GM12878 (cell line): ENCODE measurements at regions not wholly inside any gene's neighbourhood (a gene's known extent, or its start where the extent isn't known, plus 50 kb on each side); places are given as distances from the start of the nearest gene placed in this dataset.

ENCODE experiments used
- ATAC-seq: fragments of 200-7000 bp; cut with Tn5 transposase; 3 replicates; pipeline ENCODE4 v1.9.1; 2020; ENCODE audit warnings: mild to moderate bottlenecking, moderate library complexity
- BruUV-seq: library from RNA; stranded (reverse); fragments of 400-500 nt; replicated peaks from 2 replicates; lab custom pipeline; 2021; lab: Mats Ljungman, UMichigan
- CTCF ChIA-PET: fragments of 300-600 bp; sonication (Branson Sonifier 250); formaldehyde crosslinking; extraction: SDS; loops from one replicate; lab custom pipeline; 2021; ENCODE audit warnings: inconsistent platforms; lab: Yijun Ruan, JAX
- POLR2A ChIA-PET: fragments of 350-600 bp; formaldehyde crosslinking; extraction: SDS; loops from one replicate; lab custom pipeline; 2021; ENCODE audit warnings: inconsistent platforms; lab: Charles Lee
- RAD21 ChIA-PET: fragments of 300-600 bp; sonication (Branson Sonifier 250); formaldehyde crosslinking; loops from one replicate; lab custom pipeline; 2023; ENCODE audit warnings: antibody characterized with exemption; ENCODE audit not compliant: unreplicated experiment; lab: Charles Lee
- SMC1A ChIA-PET: fragments of 300-600 bp; sonication (Branson Sonifier 250); formaldehyde crosslinking; loops from one replicate; lab custom pipeline; 2023; ENCODE audit not compliant: unreplicated experiment, uncharacterized antibody; lab: Charles Lee
- DNase-seq: peaks from one replicate; pipeline ENCODE4 v3.0.0-alpha.2; 2011; ENCODE audit warnings: low read depth, low spot score
- FAIRE-seq: peaks from 3 replicates; lab custom pipeline; 2011; peaks lifted over from hg19 to GRCh38; lab: Jason Lieb, UNC
- H2AFZ ChIP-seq: 2 replicates; pipeline ENCODE4 v1.6.0; 2011; ENCODE audit warnings: low read depth, low read length, control low read depth; ENCODE audit not compliant: control insufficient read depth
- H3K27ac ChIP-seq: 2 replicates; pipeline ENCODE4 v1.5.1; 2011; ENCODE audit warnings: control low read depth; ENCODE audit not compliant: control insufficient read depth, insufficient read depth
- H3K27me3 ChIP-seq, 2 experiments: replicated peaks in 1 of 2; 2 replicates each; pipeline versions ENCODE4 v1.6.0 to v1.6.1; 2011; ENCODE audit warnings: low read length in 1 of 2; ENCODE audit not compliant: control insufficient read depth in 2 of 2, insufficient read depth in 2 of 2
- H3K36me3 ChIP-seq, 2 experiments: 2 replicates each; pipeline ENCODE4 v1.5.1; 2011; ENCODE audit warnings: low read length in 1 of 2; ENCODE audit not compliant: control insufficient read depth in 2 of 2, insufficient read depth in 2 of 2
- H3K4me1 ChIP-seq: 2 replicates; pipeline ENCODE4 v1.6.1; 2011; ENCODE audit warnings: mild to moderate bottlenecking, low read length, moderate library complexity, mixed read lengths; ENCODE audit not compliant: control insufficient read depth, insufficient read depth
- H3K4me2 ChIP-seq: 2 replicates; pipeline ENCODE4 v1.6.0; 2011; ENCODE audit warnings: control low read depth; ENCODE audit not compliant: control insufficient read depth, insufficient read depth
- H3K4me3 ChIP-seq: fragments of 200-600 bp; sonication (generic); 2 replicates; pipeline ENCODE4 v1.5.1; 2016
- H3K79me2 ChIP-seq: 2 replicates; pipeline ENCODE4 v1.6.0; 2011; ENCODE audit warnings: low read length; ENCODE audit not compliant: control insufficient read depth, insufficient read depth
- H3K9ac ChIP-seq: 2 replicates; pipeline ENCODE4 v1.8.0; 2011; ENCODE audit warnings: low read length, control low read depth, mixed read lengths; ENCODE audit not compliant: control insufficient read depth, insufficient read depth
- H3K9me3 ChIP-seq: replicated peaks from 3 replicates; pipeline ENCODE4 v1.5.1; 2011; ENCODE audit warnings: mild to moderate bottlenecking, low read length; ENCODE audit not compliant: control insufficient read depth, insufficient read depth
- H4K20me1 ChIP-seq: 2 replicates; pipeline ENCODE4 v1.6.0; 2011; ENCODE audit not compliant: control insufficient read depth, insufficient read depth
- ASH2L ChIP-seq: fragments of 300-600, 200-600 bp; sonication (generic); IDR thresholded peaks from 2 replicates; pipeline ENCODE4 v1.6.1; 2017; ENCODE audit warnings: low read depth, mild to moderate bottlenecking, borderline replicate concordance
- CBFB ChIP-seq: IDR thresholded peaks from 2 replicates; pipeline ENCODE4 v1.6.1; 2016; ENCODE audit warnings: antibody characterized with exemption, low read depth
- CEBPB ChIP-seq, 2 experiments: fragments of 150-350 bp in 1 of 2; IDR thresholded peaks; 2 replicates each; pipeline ENCODE4 v1.6.1; 2012 to 2014; ENCODE audit warnings: low read depth in 2 of 2, low read length in 2 of 2, borderline replicate concordance in 1 of 2, inconsistent platforms in 1 of 2
- HDGF ChIP-seq: fragments of 450-650 bp; IDR thresholded peaks from 2 replicates; pipeline ENCODE4 v1.6.1; 2016; ENCODE audit warnings: antibody characterized with exemption
- MTA2 ChIP-seq: fragments of 450-650 bp; IDR thresholded peaks from 2 replicates; pipeline ENCODE4 v1.6.1; 2016; ENCODE audit warnings: low read depth, mild to moderate bottlenecking, moderate library complexity
- RAD51 ChIP-seq: fragments of 450-650 bp; IDR thresholded peaks from 2 replicates; pipeline ENCODE4 v1.6.1; 2016; ENCODE audit warnings: moderate library complexity, mild to moderate bottlenecking, inconsistent platforms
- SRF ChIP-seq, 2 experiments: IDR thresholded peaks; 2 replicates each; pipeline ENCODE4 v1.6.1; 2011; ENCODE audit warnings: low read depth in 2 of 2, low read length in 2 of 2, mild to moderate bottlenecking in 1 of 2, moderate library complexity in 1 of 2
- STAT3 ChIP-seq: IDR thresholded peaks from 2 replicates; pipeline ENCODE4 v1.6.1; 2011; ENCODE audit warnings: low read depth, low read length, improper control_type of control experiment
- TARDBP ChIP-seq: IDR thresholded peaks from 2 replicates; pipeline ENCODE4 v1.6.1; 2016; ENCODE audit warnings: borderline replicate concordance
- ZBED1 ChIP-seq: IDR thresholded peaks from 2 replicates; pipeline ENCODE4 v1.6.1; 2016; ENCODE audit warnings: borderline replicate concordance
- ZBTB40 ChIP-seq: fragments of 450-650 bp; IDR thresholded peaks from 2 replicates; pipeline ENCODE4 v1.6.1; 2016; ENCODE audit warnings: mild to moderate bottlenecking, moderate library complexity, borderline replicate concordance
- WGBS: methylation state at CpG from one replicate; pipeline ENCODE4 v1.1.6; 2016; ENCODE audit warnings: low lambda C conversion rate; ENCODE audit not compliant: insufficient replicate concordance, insufficient coverage; ENCODE audit errors: missing lambda C conversion rate; 5-methylcytosine and 5-hydroxymethylcytosine counted together
- in situ Hi-C: fragments of 300-500 bp; cut with MboI; formaldehyde crosslinking; loops from 9 replicates; pipeline ENCODE4 v1.14.3; 2018; ENCODE audit warnings: mixed read lengths
- intact Hi-C: fragments of 100-400 bp; cut with micrococcal nuclease; formaldehyde crosslinking; loops from one replicate; pipeline ENCODE4 v1.14.2; 2022; ENCODE audit not compliant: unreplicated experiment
- TF ChIP-seq, protein P1 (sequence below): fragments of 450-650 bp; formaldehyde crosslinking; IDR thresholded peaks from 2 replicates; pipeline ENCODE4 v1.4.0; 2022; ENCODE audit warnings: mild to moderate bottlenecking, moderate library complexity
- TF ChIP-seq, protein P2 (sequence below): fragments of 450-650 bp; formaldehyde crosslinking; IDR thresholded peaks from 2 replicates; pipeline ENCODE4 v1.5.0; 2022; ENCODE audit warnings: mild to moderate bottlenecking, missing genetic modification characterization

DNA sequence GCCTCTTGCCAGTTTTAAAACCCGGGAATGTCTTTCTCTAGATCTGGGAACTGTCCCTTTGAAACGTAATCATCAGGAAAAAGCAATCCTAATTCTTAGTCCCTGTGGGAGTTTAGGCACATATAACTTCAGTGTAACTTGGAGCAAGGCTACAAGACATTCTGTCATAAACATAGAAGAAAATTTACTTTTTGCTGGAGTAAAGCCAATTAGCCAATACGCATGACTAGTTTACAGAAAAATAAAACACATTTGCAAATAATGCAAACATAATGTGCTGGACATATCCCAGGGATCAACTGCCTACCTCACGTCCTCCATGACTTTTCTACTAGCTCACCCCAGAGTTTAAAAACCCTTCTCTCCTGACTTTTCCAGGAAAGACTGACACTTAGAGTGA is 970.6 kb downstream of the MRPL39 start:
- ATAC-seq (no peak), DNase-seq (no peak), FAIRE-seq (no peak)
- ChIA-PET SMC1A (no interaction called here), CTCF (no interaction called here), POLR2A (no interaction called here), RAD21 (no interaction called here)
- WGBS, result 28% methylated on average over 4 of the region's 4 CpGs
- H3K27ac ChIP-seq, result no peak overlapping the region
- no peak overlapping the region for H3K4me3 ChIP-seq
- H3K9me3 ChIP-seq, result no peaks in the 10 kb centered on the region
- H3K4me2 ChIP-seq, result no peak overlapping the region
- H3K27me3 ChIP-seq, result no peaks in the 10 kb centered on the region
- no peak overlapping the region for H3K9ac ChIP-seq
- no TSS peak for BruUV-seq
- H3K4me1 ChIP-seq, result no peaks in the 10 kb centered on the region
- in situ Hi-C loops, result no loop called here
- no peaks in the 10 kb centered on the region for H3K36me3 ChIP-seq
- H4K20me1 ChIP-seq, result no peaks in the 10 kb centered on the region
- no peaks in the 10 kb centered on the region for H3K79me2 ChIP-seq
- intact Hi-C loops, result no loop called here
- no peak overlapping the region for H2AFZ ChIP-seq
- no peak for TF ChIP-seq MTA2
- TF ChIP-seq ZBED1, result no peak
- no peak for TF ChIP-seq CEBPB (IDR thresholded peaks at IDR 0.05; ENCODE audit: borderline replicate concordance in 1 of 2, low read depth in 2 of 2, low read length in 2 of 2)
- TF ChIP-seq, protein P1, sequence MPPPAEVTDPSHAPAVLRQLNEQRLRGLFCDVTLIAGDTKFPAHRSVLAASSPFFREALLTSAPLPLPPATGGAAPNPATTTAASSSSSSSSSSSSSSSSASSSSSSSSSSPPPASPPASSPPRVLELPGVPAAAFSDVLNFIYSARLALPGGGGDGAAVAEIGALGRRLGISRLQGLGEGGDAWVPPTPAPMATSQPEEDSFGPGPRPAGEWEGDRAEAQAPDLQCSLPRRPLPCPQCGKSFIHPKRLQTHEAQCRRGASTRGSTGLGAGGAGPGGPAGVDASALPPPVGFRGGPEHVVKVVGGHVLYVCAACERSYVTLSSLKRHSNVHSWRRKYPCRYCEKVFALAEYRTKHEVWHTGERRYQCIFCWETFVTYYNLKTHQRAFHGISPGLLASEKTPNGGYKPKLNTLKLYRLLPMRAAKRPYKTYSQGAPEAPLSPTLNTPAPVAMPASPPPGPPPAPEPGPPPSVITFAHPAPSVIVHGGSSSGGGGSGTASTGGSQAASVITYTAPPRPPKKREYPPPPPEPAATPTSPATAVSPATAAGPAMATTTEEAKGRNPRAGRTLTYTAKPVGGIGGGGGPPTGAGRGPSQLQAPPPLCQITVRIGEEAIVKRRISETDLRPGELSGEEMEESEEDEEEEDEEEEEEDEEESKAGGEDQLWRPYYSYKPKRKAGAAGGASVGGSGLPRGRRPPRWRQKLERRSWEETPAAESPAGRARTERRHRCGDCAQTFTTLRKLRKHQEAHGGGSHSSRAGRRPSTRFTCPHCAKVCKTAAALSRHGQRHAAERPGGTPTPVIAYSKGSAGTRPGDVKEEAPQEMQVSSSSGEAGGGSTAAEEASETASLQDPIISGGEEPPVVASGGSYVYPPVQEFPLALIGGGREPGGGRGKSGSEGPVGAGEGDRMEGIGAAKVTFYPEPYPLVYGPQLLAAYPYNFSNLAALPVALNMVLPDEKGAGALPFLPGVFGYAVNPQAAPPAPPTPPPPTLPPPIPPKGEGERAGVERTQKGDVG, result no peak
- no peak for TF ChIP-seq HDGF
- TF ChIP-seq CBFB, result no peak
- TF ChIP-seq, protein P2, sequence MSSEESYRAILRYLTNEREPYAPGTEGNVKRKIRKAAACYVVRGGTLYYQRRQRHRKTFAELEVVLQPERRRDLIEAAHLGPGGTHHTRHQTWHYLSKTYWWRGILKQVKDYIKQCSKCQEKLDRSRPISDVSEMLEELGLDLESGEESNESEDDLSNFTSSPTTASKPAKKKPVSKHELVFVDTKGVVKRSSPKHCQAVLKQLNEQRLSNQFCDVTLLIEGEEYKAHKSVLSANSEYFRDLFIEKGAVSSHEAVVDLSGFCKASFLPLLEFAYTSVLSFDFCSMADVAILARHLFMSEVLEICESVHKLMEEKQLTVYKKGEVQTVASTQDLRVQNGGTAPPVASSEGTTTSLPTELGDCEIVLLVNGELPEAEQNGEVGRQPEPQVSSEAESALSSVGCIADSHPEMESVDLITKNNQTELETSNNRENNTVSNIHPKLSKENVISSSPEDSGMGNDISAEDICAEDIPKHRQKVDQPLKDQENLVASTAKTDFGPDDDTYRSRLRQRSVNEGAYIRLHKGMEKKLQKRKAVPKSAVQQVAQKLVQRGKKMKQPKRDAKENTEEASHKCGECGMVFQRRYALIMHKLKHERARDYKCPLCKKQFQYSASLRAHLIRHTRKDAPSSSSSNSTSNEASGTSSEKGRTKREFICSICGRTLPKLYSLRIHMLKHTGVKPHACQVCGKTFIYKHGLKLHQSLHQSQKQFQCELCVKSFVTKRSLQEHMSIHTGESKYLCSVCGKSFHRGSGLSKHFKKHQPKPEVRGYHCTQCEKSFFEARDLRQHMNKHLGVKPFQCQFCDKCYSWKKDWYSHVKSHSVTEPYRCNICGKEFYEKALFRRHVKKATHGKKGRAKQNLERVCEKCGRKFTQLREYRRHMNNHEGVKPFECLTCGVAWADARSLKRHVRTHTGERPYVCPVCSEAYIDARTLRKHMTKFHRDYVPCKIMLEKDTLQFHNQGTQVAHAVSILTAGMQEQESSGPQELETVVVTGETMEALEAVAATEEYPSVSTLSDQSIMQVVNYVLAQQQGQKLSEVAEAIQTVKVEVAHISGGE (CRISPR knock-in tag), result no peak
- no peak for TF ChIP-seq TARDBP
- no peak for TF ChIP-seq RAD51
- no peak for TF ChIP-seq SRF (IDR thresholded peaks at IDR 0.05; ENCODE audit: low read depth in 2 of 2, low read length in 2 of 2)
- no peak for TF ChIP-seq ASH2L
- no peak for TF ChIP-seq STAT3
- TF ChIP-seq ZBTB40, result no peak
